Osteoblast (primary cell): ENCODE measurements at regions not wholly inside any gene's neighbourhood (a gene's known extent, or its start where the extent isn't known, plus 50 kb on each side); places are given as distances from the start of the nearest gene placed in this dataset.

ENCODE experiments used
- DNase-seq: peaks from one replicate; pipeline ENCODE4 v3.0.0; 2011; ENCODE audit warnings: low spot score, mixed read lengths; ENCODE audit not compliant: insufficient read length; ENCODE audit errors: missing footprints
- H2AFZ ChIP-seq: 2 replicates; pipeline ENCODE4 v1.6.0; 2011; ENCODE audit warnings: mild to moderate bottlenecking, low read length
- H3K27ac ChIP-seq: 2 replicates; pipeline ENCODE4 v1.5.1; 2011; ENCODE audit warnings: mild to moderate bottlenecking, low read depth, low read length, moderate library complexity
- H3K27me3 ChIP-seq: 2 replicates; pipeline ENCODE4 v1.6.0; 2012; ENCODE audit warnings: mild to moderate bottlenecking, control low read depth, inconsistent platforms, low read length, moderate library complexity; ENCODE audit not compliant: insufficient read depth
- H3K36me3 ChIP-seq: 2 replicates; pipeline ENCODE4 v1.5.1; 2011; ENCODE audit warnings: mild to moderate bottlenecking, low read length, control low read depth, moderate library complexity; ENCODE audit not compliant: insufficient read depth
- H3K4me1 ChIP-seq: 2 replicates; pipeline ENCODE4 v1.5.1; 2011; ENCODE audit warnings: mild to moderate bottlenecking, low read length, control low read depth, moderate library complexity; ENCODE audit not compliant: insufficient read depth
- H3K4me2 ChIP-seq: 2 replicates; pipeline ENCODE4 v1.6.0; 2011; ENCODE audit warnings: mild to moderate bottlenecking, low read length; ENCODE audit not compliant: insufficient read depth
- H3K4me3 ChIP-seq: fragments of 200-600 bp; sonication (generic); 3 replicates; pipeline ENCODE4 v1.5.1; 2012; ENCODE audit warnings: mild to moderate bottlenecking, low read length, inconsistent platforms; ENCODE audit not compliant: insufficient read depth
- H3K79me2 ChIP-seq: 2 replicates; pipeline ENCODE4 v1.6.0; 2012; ENCODE audit warnings: mild to moderate bottlenecking, low read length, control low read depth, inconsistent platforms; ENCODE audit not compliant: insufficient read depth
- H3K9me3 ChIP-seq: 2 replicates; pipeline ENCODE4 v1.5.1; 2011; ENCODE audit warnings: low read depth, low read length, control low read depth
- H4K20me1 ChIP-seq: 2 replicates; pipeline ENCODE4 v1.6.0; 2012; ENCODE audit warnings: mild to moderate bottlenecking, low read length, control low read depth; ENCODE audit not compliant: insufficient read depth
- TF ChIP-seq, protein P1 (sequence below): IDR thresholded peaks from 2 replicates; pipeline ENCODE4 v1.5.1; 2011; ENCODE audit warnings: mild to moderate bottlenecking, low read depth, low read length, moderate library complexity; ENCODE audit errors: extremely low read depth

DNA sequence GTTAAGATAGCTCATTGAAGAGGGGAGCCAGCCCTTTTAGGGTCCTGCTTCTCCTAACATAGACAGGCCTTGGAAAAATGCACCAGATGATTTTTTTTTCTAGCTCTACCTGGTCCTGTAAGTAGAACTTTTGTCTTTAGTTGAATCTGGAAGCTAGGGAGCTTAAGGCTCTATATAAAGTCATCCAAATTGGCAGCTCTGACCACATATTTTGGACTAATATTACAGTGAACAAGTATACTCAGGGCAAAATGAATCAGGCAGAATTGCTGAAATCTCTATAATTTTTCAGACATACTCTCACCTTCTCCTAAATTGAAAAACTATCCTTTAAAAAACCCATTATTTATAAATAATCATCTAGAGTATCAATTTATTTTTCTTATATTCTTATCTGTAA lies 375.6 kb downstream of the OSTF1 start:
- no peak for DNase-seq
- H3K4me3 ChIP-seq, result no peak overlapping the region

DNA sequence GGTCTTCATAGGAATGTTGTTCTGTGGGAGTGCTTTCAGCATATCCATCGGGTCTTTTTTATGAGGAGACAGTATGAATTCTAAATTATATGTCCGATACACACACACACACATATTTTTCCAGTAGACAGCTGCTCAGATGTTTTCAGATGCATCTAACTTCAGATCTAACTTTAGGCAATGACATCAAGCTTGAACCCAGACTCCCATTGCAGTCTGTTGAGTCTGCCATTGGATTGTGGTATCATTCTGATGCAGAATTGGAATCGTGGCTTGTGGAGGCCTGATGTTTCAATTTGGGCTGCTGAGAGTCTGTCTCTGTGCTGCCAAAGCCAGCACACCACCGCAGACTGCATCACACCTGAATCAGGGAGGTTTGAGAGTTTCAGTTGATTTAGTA lies 376.4 kb downstream of the OSTF1 start:
- Histone ChIP-seq H3K36me3 (no peaks in the 10 kb centered on the region), H3K4me3 (no peak overlapping the region), H3K4me1 (no peaks in the 10 kb centered on the region), H2AFZ (no peak overlapping the region), H4K20me1 (no peaks in the 10 kb centered on the region), H3K9me3 (no peaks in the 10 kb centered on the region), H3K27ac (no peak overlapping the region), H3K79me2 (no peaks in the 10 kb centered on the region), H3K27me3 (no peaks in the 10 kb centered on the region), H3K4me2 (no peak overlapping the region)
- TF ChIP-seq, protein P1, sequence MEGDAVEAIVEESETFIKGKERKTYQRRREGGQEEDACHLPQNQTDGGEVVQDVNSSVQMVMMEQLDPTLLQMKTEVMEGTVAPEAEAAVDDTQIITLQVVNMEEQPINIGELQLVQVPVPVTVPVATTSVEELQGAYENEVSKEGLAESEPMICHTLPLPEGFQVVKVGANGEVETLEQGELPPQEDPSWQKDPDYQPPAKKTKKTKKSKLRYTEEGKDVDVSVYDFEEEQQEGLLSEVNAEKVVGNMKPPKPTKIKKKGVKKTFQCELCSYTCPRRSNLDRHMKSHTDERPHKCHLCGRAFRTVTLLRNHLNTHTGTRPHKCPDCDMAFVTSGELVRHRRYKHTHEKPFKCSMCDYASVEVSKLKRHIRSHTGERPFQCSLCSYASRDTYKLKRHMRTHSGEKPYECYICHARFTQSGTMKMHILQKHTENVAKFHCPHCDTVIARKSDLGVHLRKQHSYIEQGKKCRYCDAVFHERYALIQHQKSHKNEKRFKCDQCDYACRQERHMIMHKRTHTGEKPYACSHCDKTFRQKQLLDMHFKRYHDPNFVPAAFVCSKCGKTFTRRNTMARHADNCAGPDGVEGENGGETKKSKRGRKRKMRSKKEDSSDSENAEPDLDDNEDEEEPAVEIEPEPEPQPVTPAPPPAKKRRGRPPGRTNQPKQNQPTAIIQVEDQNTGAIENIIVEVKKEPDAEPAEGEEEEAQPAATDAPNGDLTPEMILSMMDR, result no peak
- DNase-seq, result no peak

More for the DNA sequence above, 375.6 kb downstream of the OSTF1 start:
- Histone ChIP-seq H3K79me2 (no peaks in the 10 kb centered on the region), H4K20me1 (no peaks in the 10 kb centered on the region), H3K27me3 (no peaks in the 10 kb centered on the region), H3K9me3 (no peaks in the 10 kb centered on the region), H3K36me3 (no peaks in the 10 kb centered on the region), H3K27ac (no peak overlapping the region), H3K4me2 (no peak overlapping the region), H3K4me1 (no peaks in the 10 kb centered on the region), H2AFZ (no peak overlapping the region)
- TF ChIP-seq, protein P1, result no peak

DNA sequence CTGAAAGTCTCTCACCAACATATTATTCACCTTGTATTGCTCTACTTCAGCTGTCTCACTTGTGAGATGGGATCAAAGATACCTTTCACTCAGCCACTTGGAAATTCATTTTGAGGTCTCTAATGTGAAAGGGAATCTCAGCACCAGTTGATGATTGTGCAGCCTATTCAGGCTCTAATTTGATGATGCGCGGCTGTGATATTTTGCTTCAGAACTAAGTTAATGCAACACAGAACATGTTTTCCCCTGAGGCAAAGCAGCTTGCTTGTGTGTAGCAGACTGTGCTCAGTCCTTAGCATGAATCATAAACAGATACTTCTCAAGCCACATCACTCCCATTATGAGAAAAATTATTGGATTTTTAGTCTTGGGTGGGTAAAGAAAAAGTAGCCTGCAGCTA lies 378.8 kb downstream of the OSTF1 start:
- DNase-seq, result no peak
- no peaks in the 10 kb centered on the region for H3K9me3 ChIP-seq

DNA sequence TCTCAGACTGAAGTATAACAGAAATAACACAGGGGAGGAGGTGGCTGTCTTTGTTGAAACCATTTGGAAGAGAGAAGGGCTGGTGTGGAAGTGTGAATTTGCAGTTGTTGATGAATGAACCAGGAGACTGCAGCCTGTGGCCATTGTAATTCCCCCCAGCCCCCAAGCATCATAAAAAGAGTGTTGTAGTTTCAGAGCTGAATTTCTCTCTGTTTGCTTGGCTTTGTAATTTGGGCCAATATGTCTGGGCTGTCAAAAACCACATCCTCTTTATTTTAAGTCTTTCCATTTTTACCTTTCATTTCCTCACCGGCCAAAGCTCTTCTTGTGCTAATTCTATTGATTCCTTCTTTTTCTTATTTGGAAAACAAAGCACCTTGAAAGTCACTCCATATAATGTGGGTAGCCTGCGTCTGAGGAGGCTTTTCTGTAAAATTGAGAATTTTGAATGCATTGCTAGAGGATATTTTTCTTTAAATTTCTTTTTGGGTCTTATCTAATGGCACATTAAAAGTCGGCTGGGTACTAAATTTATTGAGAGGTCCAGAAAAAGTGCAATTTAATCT lies 383.3 kb downstream of the OSTF1 start:
- no peaks in the 10 kb centered on the region for H3K9me3 ChIP-seq
- H4K20me1 ChIP-seq, result no peaks in the 10 kb centered on the region
- TF ChIP-seq, protein P1, result no peak
- H3K4me3 ChIP-seq, result no peak overlapping the region
- H3K27me3 ChIP-seq, result no peaks in the 10 kb centered on the region
- H2AFZ ChIP-seq, result no peak overlapping the region
- H3K4me2 ChIP-seq, result no peak overlapping the region
- no peaks in the 10 kb centered on the region for H3K36me3 ChIP-seq
- H3K27ac ChIP-seq, result no peak overlapping the region
- no peaks in the 10 kb centered on the region for H3K79me2 ChIP-seq
- no peaks in the 10 kb centered on the region for H3K4me1 ChIP-seq
- no peak for DNase-seq

More for the DNA sequence above, 378.8 kb downstream of the OSTF1 start:
- H3K4me1 ChIP-seq, result no peaks in the 10 kb centered on the region
- H3K27me3 ChIP-seq, result no peaks in the 10 kb centered on the region
- H3K4me2 ChIP-seq, result no peak overlapping the region
- no peaks in the 10 kb centered on the region for H3K36me3 ChIP-seq
- H3K4me3 ChIP-seq, result no peak overlapping the region
- no peaks in the 10 kb centered on the region for H4K20me1 ChIP-seq
- H2AFZ ChIP-seq, result no peak overlapping the region
- TF ChIP-seq, protein P1, result no peak
- H3K79me2 ChIP-seq, result no peaks in the 10 kb centered on the region
- H3K27ac ChIP-seq, result no peak overlapping the region
